ENCODE measurements at regions not wholly inside any gene's neighbourhood (a gene's known extent, or its start where the extent isn't known, plus 50 kb on each side); places are given as distances from the start of the nearest gene placed in this dataset.

DNA sequence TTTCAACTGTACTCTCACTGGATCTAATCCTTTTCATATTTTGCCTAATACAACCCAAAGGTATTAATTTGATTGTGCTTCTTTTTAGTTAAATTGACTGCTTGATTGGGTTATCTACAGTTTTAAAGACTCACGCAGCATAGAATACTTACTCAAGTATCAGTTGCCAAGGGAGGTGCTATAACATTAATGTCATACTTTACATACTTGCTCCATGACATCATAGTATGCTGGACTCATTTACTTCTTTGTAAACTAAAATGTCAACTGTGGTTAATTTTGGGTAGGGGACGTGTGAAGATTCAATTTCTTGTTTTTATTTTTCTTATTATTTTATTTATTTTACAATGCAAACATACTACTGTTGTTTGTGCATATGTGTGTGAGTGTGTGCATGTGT is 716.2 kb upstream of the VRK2 start:
- TF ChIP-seq EZH2 (IDR thresholded peaks at IDR 0.05; ENCODE audit: insufficient read depth, poor library complexity, severe bottlenecking) (no peak), EZH2phosphoT487 (IDR thresholded peaks at IDR 0.05; ENCODE audit: insufficient read depth, low read depth) (no peak)

Measured in GM23248 (cell line).